HG02840 (cell line): ENCODE measurements at regions not wholly inside any gene's neighbourhood (a gene's known extent, or its start where the extent isn't known, plus 50 kb on each side); places are given as distances from the start of the nearest gene placed in this dataset.

ENCODE experiments used
- ATAC-seq: cut with Tn5 transposase; IDR thresholded peaks from one replicate; pipeline ENCODE4 v1.9.1; 2021; ENCODE audit warnings: mild to moderate bottlenecking, moderate library complexity, moderate number of reproducible peaks; ENCODE audit not compliant: unreplicated experiment, low FRiP score

GRCh38 chr4:10737337-10737736 lies 52.8 kb upstream of the CLNK start:
- ATAC-seq: no peak

GRCh38 chr4:10736895-10737294 lies 52.3 kb upstream of the CLNK start:
- no peak for ATAC-seq

GRCh38 chr4:10736266-10736665 lies 51.7 kb upstream of the CLNK start:
- ATAC-seq: no peak

GRCh38 chr4:10734697-10735096 lies 50.1 kb upstream of the CLNK start:
- ATAC-seq: no peak
